ENCODE measurements at regions not wholly inside any gene's neighbourhood (a gene's known extent, or its start where the extent isn't known, plus 50 kb on each side); places are given as distances from the start of the nearest gene placed in this dataset.
"Not testable (repeated sequence)": the region's sequence is repeated elsewhere in the genome, so short reads cannot be mapped to it uniquely, and the experiment has no call there.

DNA sequence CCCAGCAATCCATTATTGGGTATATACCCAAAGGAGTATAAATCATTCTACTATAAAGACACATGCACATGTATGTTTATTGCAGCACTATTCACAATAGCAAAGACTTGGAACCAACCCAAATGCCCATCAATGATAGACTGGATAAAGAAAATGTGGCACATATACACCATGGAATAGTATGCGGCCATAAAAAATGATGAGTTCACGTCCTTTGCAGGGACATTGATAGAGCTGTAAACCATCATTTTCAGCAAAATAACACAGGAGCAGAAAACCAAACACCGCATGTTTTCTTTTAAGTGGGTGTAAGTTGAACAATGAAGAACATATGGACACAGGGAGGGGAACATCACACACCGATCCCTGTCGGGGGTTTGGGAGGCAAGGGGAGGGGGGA, 56.7 kb downstream of the PALS2 start:
- DNase-seq (ENCODE audit: insufficient read length, low spot score); FAIRE-seq: not testable (repeated sequence)

DNA sequence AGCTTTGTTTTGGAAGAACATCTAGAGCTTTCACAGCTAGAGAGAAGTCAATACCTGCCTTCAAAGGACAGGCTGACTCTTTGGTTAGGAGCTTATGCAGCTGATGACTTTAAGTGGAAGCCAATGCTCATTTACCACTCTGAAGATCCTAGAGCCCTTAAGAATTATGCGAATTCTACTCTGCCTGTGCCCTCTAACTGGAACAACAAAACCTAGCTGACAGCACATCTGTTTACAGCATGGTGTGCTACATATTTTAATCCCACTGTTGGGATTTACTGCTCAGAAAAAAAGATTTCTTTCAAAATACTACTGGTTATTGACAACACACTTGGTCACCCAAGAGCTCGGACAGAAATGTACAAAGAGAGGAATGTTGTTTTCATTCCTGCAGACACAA, 57.3 kb downstream of the PALS2 start:
- no peak for DNase-seq (ENCODE audit: insufficient read length, low spot score)
- no peak for FAIRE-seq

DNA sequence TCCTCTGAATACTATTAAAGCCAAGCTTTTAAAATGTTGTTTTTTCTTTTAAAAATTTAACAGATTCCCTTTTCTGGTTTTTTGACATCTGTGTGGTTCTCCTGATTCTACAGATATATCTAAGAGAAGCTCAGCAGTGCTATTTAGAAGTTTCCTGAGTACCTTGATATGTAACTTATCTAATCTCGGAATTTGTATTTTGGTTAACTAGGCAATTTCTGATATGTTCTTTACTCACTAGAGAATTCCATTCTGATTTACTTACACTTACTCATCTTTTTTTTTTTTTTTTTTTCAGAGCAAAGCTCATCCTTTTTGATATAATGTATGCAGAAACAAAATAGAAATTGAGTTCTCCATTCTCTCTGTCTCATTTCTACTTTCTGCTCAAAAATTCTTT, 63.8 kb downstream of the PALS2 start:
- no peak for DNase-seq (ENCODE audit: insufficient read length, low spot score)

DNA sequence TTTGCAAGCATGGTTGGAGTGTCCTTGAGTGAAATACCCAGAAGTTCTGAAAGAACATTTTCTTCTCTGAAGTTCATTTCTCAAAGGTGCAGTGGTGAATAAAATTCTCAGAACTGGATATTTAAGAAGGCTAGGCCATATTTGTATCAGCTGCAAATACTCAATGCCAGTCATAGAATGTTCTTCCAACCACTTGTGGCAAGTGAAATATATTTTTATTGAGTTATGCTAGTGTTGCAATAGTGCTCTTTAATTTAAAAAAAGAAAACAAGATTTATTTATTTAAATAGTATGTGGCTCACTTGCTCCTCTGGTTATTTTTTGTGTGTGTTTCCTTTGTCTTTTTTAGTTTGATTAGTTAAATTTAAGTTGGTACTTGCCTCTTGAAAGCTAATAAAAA, 64.5 kb downstream of the PALS2 start:
- no peak for FAIRE-seq
- no peak for DNase-seq (ENCODE audit: insufficient read length, low spot score)

More for the DNA sequence above, 63.8 kb downstream of the PALS2 start:
- FAIRE-seq, result peak; percentile 54

DNA sequence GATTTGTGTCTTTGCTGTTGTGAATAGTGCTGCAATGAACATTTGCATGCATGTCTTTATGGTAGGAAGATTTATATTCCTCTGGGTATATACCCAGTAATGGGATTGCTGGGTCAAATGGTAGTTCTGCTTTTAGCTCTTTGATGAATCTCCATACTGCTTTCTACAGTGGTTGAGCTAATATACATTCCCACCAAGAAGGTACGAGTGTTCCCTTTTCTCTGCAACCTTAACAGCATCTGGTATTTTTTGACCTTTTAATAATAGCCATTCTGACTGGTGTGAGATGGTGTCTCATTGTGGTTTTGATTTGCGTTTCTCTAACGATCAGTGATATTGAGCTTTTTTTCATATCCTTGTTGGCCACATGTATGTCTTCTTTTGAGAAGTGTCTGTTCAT, 71.3 kb downstream of the PALS2 start:
- DNase-seq (ENCODE audit: insufficient read length, low spot score); FAIRE-seq: not testable (repeated sequence)

Data from GM19239 (cell line).